ENCODE measurements at regions not wholly inside any gene's neighbourhood (a gene's known extent, or its start where the extent isn't known, plus 50 kb on each side); places are given as distances from the start of the nearest gene placed in this dataset.

DNA sequence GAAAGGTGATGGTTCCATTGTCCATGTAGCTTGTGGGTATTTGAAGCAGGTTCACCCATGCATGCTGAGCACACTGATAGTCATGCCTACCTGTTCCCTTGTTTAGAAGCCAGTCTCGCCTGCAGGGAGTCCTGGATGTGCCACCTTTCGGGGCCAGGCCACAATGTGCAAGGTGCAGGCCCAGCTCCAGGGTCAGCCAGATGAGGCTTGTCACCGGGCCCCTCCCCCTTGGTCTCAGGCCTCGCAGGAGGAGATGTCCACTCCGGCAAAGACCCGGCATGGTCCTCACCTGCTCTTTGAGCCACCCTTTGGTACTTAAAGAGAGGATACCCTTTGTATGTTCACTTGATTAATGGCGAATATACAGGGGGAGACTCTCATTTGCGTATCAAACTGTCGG lies 140.4 kb upstream of the RTL1 start:
- intact Hi-C loops (cut with DNase I; ENCODE audit: low total_unique reads), result no loop called here
- H3K27me3 ChIP-seq, result no peaks in the 10 kb centered on the region
- TF ChIP-seq, protein P1, sequence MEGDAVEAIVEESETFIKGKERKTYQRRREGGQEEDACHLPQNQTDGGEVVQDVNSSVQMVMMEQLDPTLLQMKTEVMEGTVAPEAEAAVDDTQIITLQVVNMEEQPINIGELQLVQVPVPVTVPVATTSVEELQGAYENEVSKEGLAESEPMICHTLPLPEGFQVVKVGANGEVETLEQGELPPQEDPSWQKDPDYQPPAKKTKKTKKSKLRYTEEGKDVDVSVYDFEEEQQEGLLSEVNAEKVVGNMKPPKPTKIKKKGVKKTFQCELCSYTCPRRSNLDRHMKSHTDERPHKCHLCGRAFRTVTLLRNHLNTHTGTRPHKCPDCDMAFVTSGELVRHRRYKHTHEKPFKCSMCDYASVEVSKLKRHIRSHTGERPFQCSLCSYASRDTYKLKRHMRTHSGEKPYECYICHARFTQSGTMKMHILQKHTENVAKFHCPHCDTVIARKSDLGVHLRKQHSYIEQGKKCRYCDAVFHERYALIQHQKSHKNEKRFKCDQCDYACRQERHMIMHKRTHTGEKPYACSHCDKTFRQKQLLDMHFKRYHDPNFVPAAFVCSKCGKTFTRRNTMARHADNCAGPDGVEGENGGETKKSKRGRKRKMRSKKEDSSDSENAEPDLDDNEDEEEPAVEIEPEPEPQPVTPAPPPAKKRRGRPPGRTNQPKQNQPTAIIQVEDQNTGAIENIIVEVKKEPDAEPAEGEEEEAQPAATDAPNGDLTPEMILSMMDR (IDR thresholded peaks at IDR 0.05), result no peak
- H3K4me3 ChIP-seq, result no peak overlapping the region
- H3K36me3 ChIP-seq, result no peaks in the 10 kb centered on the region
- H3K27ac ChIP-seq, result no peak overlapping the region
- no peak for DNase-seq
- no peaks in the 10 kb centered on the region for H3K9me3 ChIP-seq
- no peaks in the 10 kb centered on the region for H3K4me1 ChIP-seq

GRCh38 chr14:101044741-101045140 lies 141.2 kb upstream of the RTL1 start:
- Histone ChIP-seq H3K4me1 (no peaks in the 10 kb centered on the region), H3K9me3 (no peaks in the 10 kb centered on the region), H3K27ac (no peak overlapping the region), H3K27me3 (no peaks in the 10 kb centered on the region), H3K4me3 (no peak overlapping the region), H3K36me3 (no peaks in the 10 kb centered on the region)
- no peak for DNase-seq
- intact Hi-C loops (cut with DNase I; ENCODE audit: low total_unique reads), result no loop called here
- TF ChIP-seq, protein P1 (IDR thresholded peaks at IDR 0.05), result no peak

GRCh38 chr14:101045511-101045910 lies 142.0 kb upstream of the RTL1 start:
- no peak overlapping the region for H3K4me3 ChIP-seq
- no peaks in the 10 kb centered on the region for H3K9me3 ChIP-seq
- no peaks in the 10 kb centered on the region for H3K36me3 ChIP-seq
- H3K27me3 ChIP-seq, result no peaks in the 10 kb centered on the region
- no peaks in the 10 kb centered on the region for H3K4me1 ChIP-seq
- no peak overlapping the region for H3K27ac ChIP-seq
- TF ChIP-seq, protein P1 (IDR thresholded peaks at IDR 0.05), result no peak
- intact Hi-C loops (cut with DNase I; ENCODE audit: low total_unique reads), result no loop called here
- DNase-seq, result no peak

- H3K36me3 ChIP-seq, result no peaks in the 10 kb centered on the region
- TF ChIP-seq, protein P1 (IDR thresholded peaks at IDR 0.05), result no peak
- no peak overlapping the region for H3K4me3 ChIP-seq
- no peaks in the 10 kb centered on the region for H3K4me1 ChIP-seq
- H3K27ac ChIP-seq, result no peak overlapping the region
- intact Hi-C loops (cut with DNase I; ENCODE audit: low total_unique reads), result no loop called here
- H3K9me3 ChIP-seq, result no peaks in the 10 kb centered on the region
- no peaks in the 10 kb centered on the region for H3K27me3 ChIP-seq
- no peak for DNase-seq
These were observed 142.5 kb upstream of the RTL1 start for GRCh38 chr14:101046071-101046470.

DNA sequence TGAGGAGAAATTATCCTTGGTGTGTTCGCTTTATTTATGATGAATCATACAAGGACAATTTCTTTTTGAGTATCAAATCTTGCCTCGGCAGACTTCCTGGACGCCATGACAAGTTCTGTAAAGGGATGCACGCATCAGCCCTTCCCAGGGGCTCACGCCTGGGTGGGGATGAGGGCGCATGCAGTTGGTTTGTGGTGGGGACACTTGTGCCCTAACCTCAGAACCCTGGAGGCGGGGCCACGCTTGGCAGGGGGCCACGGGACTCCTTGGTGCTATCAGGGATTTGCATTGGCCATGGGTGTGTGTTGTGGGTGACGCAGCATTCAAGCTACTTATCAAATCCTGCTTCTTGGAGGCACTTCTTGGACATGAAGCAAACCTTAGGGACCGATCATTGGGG lies 143.8 kb upstream of the RTL1 start:
- Histone ChIP-seq H3K4me3 (no peak overlapping the region), H3K4me1 (no peaks in the 10 kb centered on the region), H3K27ac (no peak overlapping the region), H3K27me3 (no peaks in the 10 kb centered on the region), H3K36me3 (no peaks in the 10 kb centered on the region), H3K9me3 (no peaks in the 10 kb centered on the region)
- TF ChIP-seq, protein P1 (IDR thresholded peaks at IDR 0.05), result no peak
- intact Hi-C loops (cut with DNase I; ENCODE audit: low total_unique reads), result no loop called here
- DNase-seq, result no peak

DNA sequence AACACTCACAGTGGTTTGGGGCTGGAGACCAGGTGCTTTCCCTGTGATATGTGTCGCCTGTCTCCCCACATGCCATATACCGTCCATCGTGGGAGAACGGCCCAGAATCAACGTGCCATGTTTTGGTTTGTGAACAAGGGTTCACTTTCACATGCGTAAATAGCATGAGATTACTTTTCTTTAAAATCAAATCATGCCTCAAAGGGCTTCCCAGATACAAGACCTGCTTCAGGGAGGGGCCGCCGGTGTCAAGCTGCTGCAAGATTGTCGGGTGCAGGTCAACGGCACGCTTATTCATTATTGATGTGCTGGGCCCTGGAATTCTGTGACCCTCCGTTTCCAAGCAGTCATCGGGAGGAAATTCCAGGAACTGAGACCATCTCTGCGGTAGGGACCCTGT lies 145.2 kb upstream of the RTL1 start:
- no peak overlapping the region for H3K27ac ChIP-seq
- TF ChIP-seq, protein P1 (IDR thresholded peaks at IDR 0.05), result no peak

More for the DNA sequence above, 145.2 kb upstream of the RTL1 start:
- no peak for DNase-seq
- intact Hi-C loops (cut with DNase I; ENCODE audit: low total_unique reads), result no loop called here
- Histone ChIP-seq H3K36me3 (peaks cover 0 to 4% (median 0%) of the 10 kb centered on the region in 3 donors), H3K4me3 (no peak overlapping the region), H3K4me1 (no peaks in the 10 kb centered on the region), H3K9me3 (no peaks in the 10 kb centered on the region), H3K27me3 (no peaks in the 10 kb centered on the region)

Data from tibial artery (tissue), 4 donors.